GM23338 (cell line): ENCODE measurements at regions not wholly inside any gene's neighbourhood (a gene's known extent, or its start where the extent isn't known, plus 50 kb on each side); places are given as distances from the start of the nearest gene placed in this dataset.

Experiments used
- ATAC-seq: fragments of 200-7000 bp; cut with Tn5 transposase; 3 replicates; pipeline ENCODE4 v1.9.1; 2020
- DNase-seq: peaks from one replicate; pipeline ENCODE4 v3.0.0-alpha.2; 2015; ENCODE audit warnings: low spot score
- H2AFZ ChIP-seq: fragments of 200-600 bp; sonication (generic); 2 replicates; pipeline ENCODE4 v1.8.0; 2016; ENCODE audit warnings: antibody characterized with exemption, mild to moderate bottlenecking, moderate library complexity
- H3F3A ChIP-seq: fragments of 200-600 bp; sonication (generic); replicated peaks from 2 replicates; pipeline ENCODE4 v1.8.0; 2017; ENCODE audit warnings: antibody characterized with exemption, mixed run types, low read depth
- H3K27ac ChIP-seq: fragments of 200-600 bp; sonication (generic); 2 replicates; pipeline ENCODE4 v1.6.1; 2016; ENCODE audit warnings: low read depth
- H3K27me3 ChIP-seq: fragments of 200-600 bp; sonication (generic); 2 replicates; pipeline ENCODE4 v1.8.0; 2016; ENCODE audit warnings: mild to moderate bottlenecking, mixed run types, moderate library complexity; ENCODE audit not compliant: insufficient read depth
- H3K36me3 ChIP-seq: fragments of 200-600 bp; sonication (generic); 2 replicates; pipeline ENCODE4 v1.8.0; 2016; ENCODE audit warnings: mild to moderate bottlenecking; ENCODE audit not compliant: insufficient read depth
- H3K4me1 ChIP-seq: fragments of 200-600 bp; sonication (generic); 2 replicates; pipeline ENCODE4 v1.8.0; 2016; ENCODE audit warnings: mild to moderate bottlenecking, moderate library complexity; ENCODE audit not compliant: insufficient read depth
- H3K4me2 ChIP-seq: fragments of 200-600 bp; sonication (generic); 2 replicates; pipeline ENCODE4 v1.7.1; 2017; ENCODE audit warnings: mixed run types
- H3K4me3 ChIP-seq: fragments of 200-600 bp; sonication (generic); 2 replicates; pipeline ENCODE4 v1.6.1; 2016; ENCODE audit warnings: mixed run types
- H3K79me2 ChIP-seq: fragments of 200-600 bp; sonication (generic); replicated peaks from 2 replicates; pipeline ENCODE4 v1.8.0; 2017; ENCODE audit warnings: mild to moderate bottlenecking; ENCODE audit not compliant: insufficient read depth
- H3K9me2 ChIP-seq: fragments of 200-600 bp; sonication (generic); 2 replicates; pipeline ENCODE4 v1.8.0; 2017; ENCODE audit not compliant: insufficient read depth
- H4K20me1 ChIP-seq: fragments of 200-600 bp; sonication (generic); replicated peaks from 2 replicates; pipeline ENCODE4 v1.8.0; 2017; ENCODE audit warnings: mild to moderate bottlenecking; ENCODE audit not compliant: insufficient read depth
- H3K27ac Mint-ChIP-seq: 2 replicates; pipeline ENCODE4 v1.8.0; 2020; ENCODE audit warnings: inconsistent platforms, mild to moderate bottlenecking, moderate library complexity, mixed read lengths
- H3K27me3 Mint-ChIP-seq: 3 replicates; pipeline ENCODE4 v1.8.0; 2022; ENCODE audit warnings: low read depth, mild to moderate bottlenecking, moderate library complexity, mixed read lengths, inconsistent platforms; ENCODE audit not compliant: insufficient read depth, poor library complexity
- H3K36me3 Mint-ChIP-seq: 3 replicates; pipeline ENCODE4 v1.8.0; 2021; ENCODE audit warnings: low read depth, mild to moderate bottlenecking, inconsistent platforms, moderate library complexity, mixed read lengths
- H3K4me1 Mint-ChIP-seq: 3 replicates; pipeline ENCODE4 v1.8.0; 2020; ENCODE audit warnings: mild to moderate bottlenecking, inconsistent platforms, mixed read lengths
- H3K4me3 Mint-ChIP-seq: 3 replicates; pipeline ENCODE4 v1.8.0; 2021; ENCODE audit warnings: moderate library complexity, mild to moderate bottlenecking, inconsistent platforms, mixed read lengths
- H3K9me3 Mint-ChIP-seq: 3 replicates; pipeline ENCODE4 v1.8.0; 2020; ENCODE audit warnings: moderate library complexity, mild to moderate bottlenecking, inconsistent platforms, mixed read lengths
- CREB1 ChIP-seq: fragments of 250-450 bp; sonication (Bioruptor Pico); IDR thresholded peaks from 2 replicates; pipeline ENCODE4 v1.5.0; 2020; ENCODE audit warnings: low read depth, mild to moderate bottlenecking, moderate library complexity
- EZH2 ChIP-seq: fragments of 200-600 bp; sonication (generic); IDR thresholded peaks from one replicate; pipeline ENCODE4 v1.8.0; 2017; ENCODE audit warnings: antibody characterized with exemption, mild to moderate bottlenecking, low read depth; ENCODE audit not compliant: unreplicated experiment
- EZH2phosphoT487 ChIP-seq: fragments of 200-600 bp; sonication (generic); IDR thresholded peaks from one replicate; pipeline ENCODE4 v1.8.1; 2018; ENCODE audit warnings: antibody characterized with exemption; ENCODE audit not compliant: unreplicated experiment
- NANOG ChIP-seq: IDR thresholded peaks from 2 replicates; pipeline ENCODE4 v1.6.1; 2016; ENCODE audit warnings: antibody characterized with exemption, borderline replicate concordance
- STAT1 ChIP-seq: IDR thresholded peaks from one replicate; pipeline ENCODE4 v1.6.1; 2016; ENCODE audit warnings: antibody characterized with exemption; ENCODE audit not compliant: unreplicated experiment
- ZNF114 ChIP-seq: fragments of 250-450 bp; sonication (Bioruptor Pico); IDR thresholded peaks from 2 replicates; pipeline ENCODE4 v1.5.0; 2020; ENCODE audit warnings: mild to moderate bottlenecking, moderate library complexity
- ZNF331 ChIP-seq: fragments of 250-450 bp; sonication (Bioruptor Pico); IDR thresholded peaks from 2 replicates; pipeline ENCODE4 v1.5.0; 2020; ENCODE audit warnings: low read depth, mild to moderate bottlenecking, moderate library complexity
- TF ChIP-seq, protein P1 (sequence below): IDR thresholded peaks from one replicate; pipeline ENCODE4 v1.6.1; 2018; ENCODE audit warnings: antibody characterized with exemption; ENCODE audit not compliant: unreplicated experiment
- TF ChIP-seq, protein P2 (sequence below), 2 experiments: fragments of 200-600 bp in 1 of 2; sonication (generic) in 1 of 2; conservative IDR thresholded peaks; 2 replicates each; pipeline versions ENCODE4 v1.5.1 to v1.6.1; 2016 to 2017; ENCODE audit warnings: antibody characterized with exemption in 2 of 2, low read depth in 2 of 2, mild to moderate bottlenecking in 2 of 2, moderate library complexity in 1 of 2

DNA sequence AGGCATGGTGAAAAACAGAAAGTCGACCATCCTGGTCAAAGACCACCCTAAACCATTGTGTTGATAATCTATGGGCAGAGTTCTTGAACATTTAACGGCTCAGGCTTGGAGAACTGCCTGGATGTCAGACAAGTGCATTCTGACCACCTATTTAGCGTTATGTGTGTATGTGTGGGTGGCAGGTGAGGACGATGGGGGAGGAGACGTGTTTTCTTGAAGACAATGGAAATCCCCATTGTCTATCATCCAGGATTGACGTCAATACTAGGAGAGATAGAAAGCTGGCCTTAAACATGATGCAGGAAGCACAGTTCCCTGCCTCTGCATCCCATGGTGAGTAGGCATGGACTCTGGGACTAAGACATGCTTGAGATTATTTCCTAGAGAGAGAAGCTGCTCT is 157.4 kb upstream of the MAF start:
- H3K79me2 ChIP-seq = no peaks in the 10 kb centered on the region
- no peak overlapping the region for H3K27ac Mint-ChIP-seq
- TF ChIP-seq CREB1 = no peak
- TF ChIP-seq ZNF114 (CRISPR knock-in tag) = no peak
- no peak for TF ChIP-seq NANOG
- TF ChIP-seq EZH2phosphoT487 = no peak
- TF ChIP-seq ZNF331 (CRISPR knock-in tag) = no peak
- TF ChIP-seq EZH2 = no peak
- TF ChIP-seq, protein P1, sequence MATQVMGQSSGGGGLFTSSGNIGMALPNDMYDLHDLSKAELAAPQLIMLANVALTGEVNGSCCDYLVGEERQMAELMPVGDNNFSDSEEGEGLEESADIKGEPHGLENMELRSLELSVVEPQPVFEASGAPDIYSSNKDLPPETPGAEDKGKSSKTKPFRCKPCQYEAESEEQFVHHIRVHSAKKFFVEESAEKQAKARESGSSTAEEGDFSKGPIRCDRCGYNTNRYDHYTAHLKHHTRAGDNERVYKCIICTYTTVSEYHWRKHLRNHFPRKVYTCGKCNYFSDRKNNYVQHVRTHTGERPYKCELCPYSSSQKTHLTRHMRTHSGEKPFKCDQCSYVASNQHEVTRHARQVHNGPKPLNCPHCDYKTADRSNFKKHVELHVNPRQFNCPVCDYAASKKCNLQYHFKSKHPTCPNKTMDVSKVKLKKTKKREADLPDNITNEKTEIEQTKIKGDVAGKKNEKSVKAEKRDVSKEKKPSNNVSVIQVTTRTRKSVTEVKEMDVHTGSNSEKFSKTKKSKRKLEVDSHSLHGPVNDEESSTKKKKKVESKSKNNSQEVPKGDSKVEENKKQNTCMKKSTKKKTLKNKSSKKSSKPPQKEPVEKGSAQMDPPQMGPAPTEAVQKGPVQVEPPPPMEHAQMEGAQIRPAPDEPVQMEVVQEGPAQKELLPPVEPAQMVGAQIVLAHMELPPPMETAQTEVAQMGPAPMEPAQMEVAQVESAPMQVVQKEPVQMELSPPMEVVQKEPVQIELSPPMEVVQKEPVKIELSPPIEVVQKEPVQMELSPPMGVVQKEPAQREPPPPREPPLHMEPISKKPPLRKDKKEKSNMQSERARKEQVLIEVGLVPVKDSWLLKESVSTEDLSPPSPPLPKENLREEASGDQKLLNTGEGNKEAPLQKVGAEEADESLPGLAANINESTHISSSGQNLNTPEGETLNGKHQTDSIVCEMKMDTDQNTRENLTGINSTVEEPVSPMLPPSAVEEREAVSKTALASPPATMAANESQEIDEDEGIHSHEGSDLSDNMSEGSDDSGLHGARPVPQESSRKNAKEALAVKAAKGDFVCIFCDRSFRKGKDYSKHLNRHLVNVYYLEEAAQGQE = no peak
- no peak for TF ChIP-seq STAT1
- peaks cover 10% of the 10 kb centered on the region; the same call in 1 of the 2 replicates for H3K9me2 ChIP-seq
- H3K36me3 ChIP-seq = no peaks in the 10 kb centered on the region
- H2AFZ ChIP-seq = no peak overlapping the region
- no peak for ATAC-seq
- no peaks in the 10 kb centered on the region for H3K36me3 Mint-ChIP-seq
- no peaks in the 10 kb centered on the region for H3K27me3 ChIP-seq
- no peak overlapping the region for H3K27ac ChIP-seq
- peaks cover 4% of the 10 kb centered on the region; the same call in 2 of the 3 replicates for H3K4me1 Mint-ChIP-seq
- H3K4me2 ChIP-seq = no peak overlapping the region
- H4K20me1 ChIP-seq = no peaks in the 10 kb centered on the region
- no peak overlapping the region for H3K4me3 Mint-ChIP-seq
- peaks cover 3% of the 10 kb centered on the region; the same call in 1 of the 3 replicates for H3K9me3 Mint-ChIP-seq
- H3K4me3 ChIP-seq = no peak overlapping the region
- no peak for DNase-seq
- H3K4me1 ChIP-seq = no peaks in the 10 kb centered on the region
- H3K27me3 Mint-ChIP-seq = peaks cover 1% of the 10 kb centered on the region
- H3F3A ChIP-seq = no peaks in the 10 kb centered on the region

DNA sequence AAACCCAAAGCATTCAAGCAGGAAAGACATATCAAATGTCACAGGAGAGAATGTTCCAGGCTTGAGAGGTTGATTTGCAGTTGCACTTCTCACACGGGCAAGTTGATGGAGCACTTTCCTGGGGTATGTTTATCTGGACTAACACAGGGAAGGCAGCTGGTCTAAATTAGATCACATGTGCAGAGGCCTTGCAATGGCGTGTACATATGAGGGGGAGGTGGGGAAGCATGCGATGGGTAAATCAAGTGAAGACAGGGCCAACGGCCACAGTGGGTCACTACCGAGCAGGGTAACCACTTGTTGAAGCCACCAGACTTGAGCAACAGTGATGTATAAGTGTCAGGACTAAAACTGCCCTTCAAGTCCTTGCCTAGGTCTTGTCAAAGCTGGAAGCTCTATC is 156.6 kb upstream of the MAF start:
- no peaks in the 10 kb centered on the region for H3K27me3 ChIP-seq
- no peaks in the 10 kb centered on the region for H4K20me1 ChIP-seq
- H3K4me1 Mint-ChIP-seq = peaks cover 4% of the 10 kb centered on the region; the same call in 2 of the 3 replicates
- H3K9me3 Mint-ChIP-seq = peaks cover 3% of the 10 kb centered on the region; the same call in 1 of the 3 replicates
- H3K36me3 ChIP-seq = no peaks in the 10 kb centered on the region
- DNase-seq (no peak), ATAC-seq (no peak)
- H3F3A ChIP-seq = no peaks in the 10 kb centered on the region
- no peaks in the 10 kb centered on the region for H3K36me3 Mint-ChIP-seq
- H3K27ac ChIP-seq = no peak overlapping the region
- H3K27ac Mint-ChIP-seq = no peak overlapping the region
- no peaks in the 10 kb centered on the region for H3K4me1 ChIP-seq
- no peak overlapping the region for H2AFZ ChIP-seq
- no peak overlapping the region for H3K4me3 ChIP-seq
- no peaks in the 10 kb centered on the region for H3K79me2 ChIP-seq
- no peak overlapping the region for H3K4me3 Mint-ChIP-seq
- H3K27me3 Mint-ChIP-seq = peaks cover 1% of the 10 kb centered on the region
- TF ChIP-seq, protein P2, sequence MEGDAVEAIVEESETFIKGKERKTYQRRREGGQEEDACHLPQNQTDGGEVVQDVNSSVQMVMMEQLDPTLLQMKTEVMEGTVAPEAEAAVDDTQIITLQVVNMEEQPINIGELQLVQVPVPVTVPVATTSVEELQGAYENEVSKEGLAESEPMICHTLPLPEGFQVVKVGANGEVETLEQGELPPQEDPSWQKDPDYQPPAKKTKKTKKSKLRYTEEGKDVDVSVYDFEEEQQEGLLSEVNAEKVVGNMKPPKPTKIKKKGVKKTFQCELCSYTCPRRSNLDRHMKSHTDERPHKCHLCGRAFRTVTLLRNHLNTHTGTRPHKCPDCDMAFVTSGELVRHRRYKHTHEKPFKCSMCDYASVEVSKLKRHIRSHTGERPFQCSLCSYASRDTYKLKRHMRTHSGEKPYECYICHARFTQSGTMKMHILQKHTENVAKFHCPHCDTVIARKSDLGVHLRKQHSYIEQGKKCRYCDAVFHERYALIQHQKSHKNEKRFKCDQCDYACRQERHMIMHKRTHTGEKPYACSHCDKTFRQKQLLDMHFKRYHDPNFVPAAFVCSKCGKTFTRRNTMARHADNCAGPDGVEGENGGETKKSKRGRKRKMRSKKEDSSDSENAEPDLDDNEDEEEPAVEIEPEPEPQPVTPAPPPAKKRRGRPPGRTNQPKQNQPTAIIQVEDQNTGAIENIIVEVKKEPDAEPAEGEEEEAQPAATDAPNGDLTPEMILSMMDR (conservative IDR thresholded peaks at IDR 0.05; ENCODE audit: low read depth in 2 of 2) = peak in 1 of 2 experiments; percentile 25; a peak in 1 of 4 replicates
- no peak for TF ChIP-seq CREB1
- H3K4me2 ChIP-seq = no peak overlapping the region
- peaks cover 13% of the 10 kb centered on the region; the same call in 1 of the 2 replicates for H3K9me2 ChIP-seq
